Fibroblast of mammary gland (primary cell): ENCODE measurements at regions not wholly inside any gene's neighbourhood (a gene's known extent, or its start where the extent isn't known, plus 50 kb on each side); places are given as distances from the start of the nearest gene placed in this dataset.

ENCODE experiments used
- DNase-seq: peaks from one replicate; pipeline ENCODE4 v3.0.0-alpha.2; 2010; ENCODE audit warnings: low read depth
- H3K4me3 ChIP-seq: 2 replicates; pipeline ENCODE4 v1.5.1; 2011; ENCODE audit warnings: low read depth, mild to moderate bottlenecking, low read length, moderate library complexity; ENCODE audit not compliant: control insufficient read depth
- CTCF ChIP-seq: conservative IDR thresholded peaks from 2 replicates; pipeline ENCODE4 v1.5.1; 2011; ENCODE audit warnings: low read depth, low read length, inconsistent platforms; ENCODE audit not compliant: control insufficient read depth, insufficient read depth

GRCh38 chr10:78902815-78903214 is 166.0 kb upstream of the ZMIZ1 start:
- no peak overlapping the region for H3K4me3 ChIP-seq
- DNase-seq, result no peak
- no peak for TF ChIP-seq CTCF

- no peak for TF ChIP-seq CTCF
- H3K4me3 ChIP-seq, result no peak overlapping the region
- DNase-seq, result no peak
These were observed 165.3 kb upstream of the ZMIZ1 start for GRCh38 chr10:78903341-78903940.

GRCh38 chr10:78904196-78904595 is 164.6 kb upstream of the ZMIZ1 start:
- H3K4me3 ChIP-seq, result no peak overlapping the region
- TF ChIP-seq CTCF, result no peak
- no peak for DNase-seq

GRCh38 chr10:78905015-78905956 is 163.5 kb upstream of the ZMIZ1 start:
- TF ChIP-seq CTCF, result no peak
- no peak overlapping the region for H3K4me3 ChIP-seq
- no peak for DNase-seq

GRCh38 chr10:78905957-78906308 is 162.8 kb upstream of the ZMIZ1 start:
- H3K4me3 ChIP-seq, result no peak overlapping the region
- no peak for TF ChIP-seq CTCF
- no peak for DNase-seq

GRCh38 chr10:78906734-78907390 is 161.9 kb upstream of the ZMIZ1 start:
- TF ChIP-seq CTCF, result no peak
- no peak for DNase-seq
- no peak overlapping the region for H3K4me3 ChIP-seq
